SU-DHL-6 (cell line): ENCODE measurements at regions not wholly inside any gene's neighbourhood (a gene's known extent, or its start where the extent isn't known, plus 50 kb on each side); places are given as distances from the start of the nearest gene placed in this dataset.

ENCODE experiments used
- CTCF ChIP-seq: fragments of 200-600 bp; sonication (generic); IDR thresholded peaks from one replicate; pipeline ENCODE4 v1.5.1; 2017; ENCODE audit warnings: antibody characterized with exemption, mild to moderate bottlenecking, low read length, moderate library complexity; ENCODE audit not compliant: insufficient read depth, poor library complexity, severe bottlenecking
- EZH2phosphoT487 ChIP-seq: fragments of 200-600 bp; sonication (generic), shearing (Covaris generic); conservative IDR thresholded peaks from 2 replicates; pipeline ENCODE4 v1.6.1; 2018; ENCODE audit warnings: mild to moderate bottlenecking, antibody characterized with exemption, low read length, moderate library complexity, mixed read lengths

GRCh38 chr6:114707081-114707620, 364.3 kb upstream of the HS3ST5 start:
- TF ChIP-seq CTCF: no peak
- TF ChIP-seq EZH2phosphoT487: no peak
